H9 (cell line): ENCODE measurements at regions not wholly inside any gene's neighbourhood (a gene's known extent, or its start where the extent isn't known, plus 50 kb on each side); places are given as distances from the start of the nearest gene placed in this dataset.

Experiments
- DNase-seq: peaks from one replicate; pipeline ENCODE4 v3.0.0-alpha.2; 2017
- H2AFZ ChIP-seq: one replicate; pipeline ENCODE4 v1.6.1; 2013; ENCODE audit warnings: mild to moderate bottlenecking, low read length, control low read depth, moderate library complexity
- H2AK5ac ChIP-seq: 2 replicates; pipeline ENCODE4 v1.6.1; 2013; ENCODE audit warnings: low read length, control low read depth, mixed read lengths; ENCODE audit not compliant: insufficient read length
- H2BK120ac ChIP-seq: one replicate; pipeline ENCODE4 v1.6.1; 2013; ENCODE audit warnings: low read depth, mild to moderate bottlenecking, low read length, control low read depth, inconsistent platforms; ENCODE audit not compliant: poor library complexity, severe bottlenecking
- H2BK12ac ChIP-seq: 2 replicates; pipeline ENCODE4 v1.6.1; 2013; ENCODE audit warnings: low read length, control low read depth, mixed read lengths, low read depth; ENCODE audit not compliant: insufficient read length
- H2BK15ac ChIP-seq: 2 replicates; pipeline ENCODE4 v1.6.1; 2013; ENCODE audit warnings: low read depth, low read length, control low read depth
- H2BK20ac ChIP-seq: one replicate; pipeline ENCODE4 v1.6.1; 2013; ENCODE audit warnings: low read depth, mild to moderate bottlenecking, low read length, control low read depth, inconsistent platforms; ENCODE audit not compliant: poor library complexity, severe bottlenecking
- H2BK5ac ChIP-seq: 2 replicates; pipeline ENCODE4 v1.6.1; 2013; ENCODE audit warnings: low read length, control low read depth, mixed read lengths; ENCODE audit not compliant: insufficient read length
- H3K14ac ChIP-seq: 2 replicates; pipeline ENCODE4 v1.6.1; 2013; ENCODE audit warnings: low read length, control low read depth; ENCODE audit not compliant: insufficient read depth
- H3K18ac ChIP-seq: 2 replicates; pipeline ENCODE4 v1.6.1; 2013; ENCODE audit warnings: low read depth, mild to moderate bottlenecking, mixed read lengths, low read length, control low read depth; ENCODE audit not compliant: insufficient read length
- H3K23ac ChIP-seq: 2 replicates; pipeline ENCODE4 v1.6.1; 2013; ENCODE audit warnings: low read length, control low read depth, mixed read lengths, low read depth; ENCODE audit not compliant: insufficient read length
- H3K23me2 ChIP-seq: 2 replicates; pipeline ENCODE4 v1.6.1; 2013; ENCODE audit warnings: low read depth, mild to moderate bottlenecking, mixed read lengths, low read length, control low read depth; ENCODE audit not compliant: insufficient read length, poor library complexity, severe bottlenecking
- H3K27ac ChIP-seq: 2 replicates; pipeline ENCODE4 v1.5.1; 2013; ENCODE audit warnings: low read length, control low read depth, mixed read lengths, low read depth; ENCODE audit not compliant: insufficient read length
- H3K27me3 ChIP-seq: 2 replicates; pipeline ENCODE4 v1.6.1; 2013; ENCODE audit warnings: low read length, control low read depth, inconsistent platforms; ENCODE audit not compliant: insufficient read depth
- H3K4ac ChIP-seq: 2 replicates; pipeline ENCODE4 v1.6.1; 2013; ENCODE audit warnings: low read depth, mild to moderate bottlenecking, control low read depth, inconsistent platforms, low read length, moderate library complexity
- H3K4me1 ChIP-seq: 2 replicates; pipeline ENCODE4 v1.6.1; 2013; ENCODE audit warnings: low read length, control low read depth, inconsistent platforms; ENCODE audit not compliant: insufficient read depth
- H3K4me2 ChIP-seq: 2 replicates; pipeline ENCODE4 v1.6.1; 2013; ENCODE audit warnings: low read length, control low read depth, mixed read lengths; ENCODE audit not compliant: insufficient read length, insufficient read depth
- H3K56ac ChIP-seq: 2 replicates; pipeline ENCODE4 v1.6.1; 2013; ENCODE audit warnings: low read depth, mild to moderate bottlenecking, mixed read lengths, low read length, control low read depth; ENCODE audit not compliant: insufficient read length
- H3K79me1 ChIP-seq: 2 replicates; pipeline ENCODE4 v1.6.1; 2013; ENCODE audit warnings: low read depth, mild to moderate bottlenecking, moderate library complexity, low read length, control low read depth, inconsistent platforms; ENCODE audit not compliant: insufficient read depth, poor library complexity, severe bottlenecking
- H3K79me2 ChIP-seq: 2 replicates; pipeline ENCODE4 v1.6.1; 2013; ENCODE audit warnings: low read length, control low read depth, inconsistent platforms; ENCODE audit not compliant: insufficient read depth
- H3K9ac ChIP-seq: 2 replicates; pipeline ENCODE4 v1.6.1; 2013; ENCODE audit warnings: low read length, control low read depth, mixed read lengths; ENCODE audit not compliant: insufficient read length; ENCODE audit errors: extremely low read depth
- H3K9me3 ChIP-seq: one replicate; pipeline ENCODE4 v1.6.1; 2013; ENCODE audit warnings: low read depth, low read length, inconsistent platforms; ENCODE audit not compliant: control insufficient read depth
- H3T11ph ChIP-seq: one replicate; pipeline ENCODE4 v1.6.1; 2013; ENCODE audit warnings: mild to moderate bottlenecking, low read length, control low read depth, inconsistent platforms
- H4K20me1 ChIP-seq: one replicate; pipeline ENCODE4 v1.6.1; 2013; ENCODE audit not compliant: control insufficient read depth, insufficient read length, insufficient read depth
- H4K5ac ChIP-seq: 2 replicates; pipeline ENCODE4 v1.6.1; 2013; ENCODE audit warnings: low read depth, mild to moderate bottlenecking, mixed read lengths, low read length, control low read depth; ENCODE audit not compliant: insufficient read length
- H4K8ac ChIP-seq: replicated peaks from 2 replicates; pipeline ENCODE4 v1.6.1; 2013; ENCODE audit warnings: low read length, control low read depth, mixed read lengths, low read depth; ENCODE audit not compliant: insufficient read length
- H4K91ac ChIP-seq: 2 replicates; pipeline ENCODE4 v1.6.1; 2013; ENCODE audit warnings: low read depth, mild to moderate bottlenecking, moderate library complexity, mixed read lengths, low read length, control low read depth; ENCODE audit not compliant: insufficient read length
- H3K27ac Mint-ChIP-seq, 3 experiments: 2 replicates in 2 of 3; 3 replicates in 1 of 3; pipeline ENCODE4 v1.8.0; 2020 to 2021; ENCODE audit warnings: mixed read lengths in 3 of 3, mild to moderate bottlenecking in 1 of 3, moderate library complexity in 1 of 3
- H3K27me3 Mint-ChIP-seq: 2 replicates; pipeline ENCODE4 v1.8.0; 2021; ENCODE audit warnings: low read depth, mild to moderate bottlenecking, moderate library complexity, mixed read lengths
- H3K36me3 Mint-ChIP-seq, 3 experiments: 2 replicates in 2 of 3; 3 replicates in 1 of 3; pipeline ENCODE4 v1.8.0; 2020 to 2021; ENCODE audit warnings: low read depth in 3 of 3, mixed read lengths in 3 of 3; ENCODE audit not compliant: insufficient read depth in 1 of 3
- H3K4me1 Mint-ChIP-seq, 2 experiments: 2 replicates each; pipeline ENCODE4 v1.8.0; 2020; ENCODE audit warnings: mixed read lengths in 2 of 2
- H3K4me3 Mint-ChIP-seq, 2 experiments: 2 replicates in 1 of 2; 3 replicates in 1 of 2; pipeline ENCODE4 v1.8.0; 2020 to 2021; ENCODE audit warnings: mild to moderate bottlenecking in 2 of 2, mixed read lengths in 2 of 2, moderate library complexity in 1 of 2
- H3K9me3 Mint-ChIP-seq, 2 experiments: 2 replicates in 1 of 2; 3 replicates in 1 of 2; pipeline ENCODE4 v1.8.0; 2020; ENCODE audit warnings: mild to moderate bottlenecking in 2 of 2, mixed read lengths in 2 of 2, moderate library complexity in 1 of 2
- CTCF ChIP-seq: fragments of 200-600 bp; sonication (generic); conservative IDR thresholded peaks from 3 replicates; pipeline ENCODE4 v1.8.0; 2021; ENCODE audit warnings: antibody characterized with exemption, mild to moderate bottlenecking
- WGBS: extraction: QIAGEN DNeasy Blood & Tissue Kit; methylation state at CpG from one replicate; pipeline ENCODE4 v1.1.7; 2013; ENCODE audit warnings: missing lambda C conversion rate, low lambda C conversion rate, mixed read lengths; ENCODE audit not compliant: insufficient read length; ENCODE audit errors: extremely low coverage; 5-methylcytosine and 5-hydroxymethylcytosine counted together

GRCh38 chr4:67234296-67234695 is 311.0 kb downstream of the CENPC start:
- Histone ChIP-seq H3K4me2 (no peak overlapping the region), H3K23me2 (no peaks in the 10 kb centered on the region), H4K20me1 (no peaks in the 10 kb centered on the region), H3K14ac (no peak overlapping the region), H2BK120ac (no peak overlapping the region), H2BK12ac (no peak overlapping the region), H4K5ac (no peak overlapping the region), H3K9me3 (no peaks in the 10 kb centered on the region), H3T11ph (no peak overlapping the region), H3K23ac (no peak overlapping the region), H2BK15ac (no peak overlapping the region), H3K56ac (no peak overlapping the region), H4K91ac (no peak overlapping the region), H2BK5ac (no peak overlapping the region), H3K27ac (no peak overlapping the region), H4K8ac (no peak overlapping the region), H3K4ac (no peak overlapping the region), H3K4me1 (no peaks in the 10 kb centered on the region), H3K18ac (no peak overlapping the region), H2BK20ac (no peak overlapping the region), H2AFZ (no peak overlapping the region), H3K79me2 (no peaks in the 10 kb centered on the region), H3K79me1 (no peaks in the 10 kb centered on the region), H3K9ac (no peak overlapping the region), H2AK5ac (no peak overlapping the region), H3K27me3 (no peaks in the 10 kb centered on the region)
- DNase-seq: no peak
- no peak for TF ChIP-seq CTCF
- no peaks in the 10 kb centered on the region for H3K9me3 Mint-ChIP-seq
- no CpG with 5 or more reads among the region's 2 CpGs for WGBS
- H3K27ac Mint-ChIP-seq: no peak overlapping the region
- no peak overlapping the region for H3K4me3 Mint-ChIP-seq
- H3K27me3 Mint-ChIP-seq: no peaks in the 10 kb centered on the region
- no peaks in the 10 kb centered on the region for H3K36me3 Mint-ChIP-seq
- no peaks in the 10 kb centered on the region for H3K4me1 Mint-ChIP-seq
